H1 (cell line): ENCODE measurements at regions not wholly inside any gene's neighbourhood (a gene's known extent, or its start where the extent isn't known, plus 50 kb on each side); places are given as distances from the start of the nearest gene placed in this dataset.

Source experiments
- CTCF ChIA-PET: fragments of 300-600 bp; sonication (Branson Sonifier 250); formaldehyde crosslinking; loops from one replicate; lab custom pipeline; 2021; ENCODE audit not compliant: partially characterized antibody; lab: Charles Lee
- POLR2A ChIA-PET: fragments of 300-600 bp; sonication (Branson Sonifier 250); formaldehyde crosslinking; loops from one replicate; lab custom pipeline; 2021; ENCODE audit warnings: inconsistent platforms; ENCODE audit not compliant: partially characterized antibody; lab: Charles Lee
- DNase-seq, 2 experiments: peaks; one replicate each; pipeline versions ENCODE4 v3.0.0 to v3.0.0-alpha.2; 2010 to 2022; ENCODE audit warnings: low spot score in 2 of 2, low read depth in 1 of 2, mixed read lengths in 1 of 2
- FAIRE-seq: peaks from 2 replicates; lab custom pipeline; 2011; peaks lifted over from hg19 to GRCh38; lab: Jason Lieb, UNC
- H2AFZ ChIP-seq: 2 replicates; pipeline ENCODE4 v1.8.1; 2012; ENCODE audit warnings: low read length, inconsistent platforms
- H2AK5ac ChIP-seq: 2 replicates; pipeline ENCODE4 v1.6.1; 2013; ENCODE audit warnings: low read depth, low read length
- H2BK120ac ChIP-seq: replicated peaks from 2 replicates; pipeline ENCODE3; 2013; ENCODE audit warnings: low read depth, low read length, inconsistent platforms
- H2BK12ac ChIP-seq: 2 replicates; pipeline ENCODE4 v1.6.1; 2013; ENCODE audit warnings: low read depth, low read length
- H2BK15ac ChIP-seq: 2 replicates; pipeline ENCODE4 v1.6.1; 2013; ENCODE audit warnings: low read length
- H2BK20ac ChIP-seq: 2 replicates; pipeline ENCODE4 v1.6.1; 2013; ENCODE audit warnings: low read length
- H2BK5ac ChIP-seq: 2 replicates; pipeline ENCODE4 v1.6.1; 2013; ENCODE audit warnings: low read depth, low read length
- H3K14ac ChIP-seq: 2 replicates; pipeline ENCODE4 v1.6.1; 2013; ENCODE audit warnings: inconsistent platforms; ENCODE audit not compliant: insufficient read length
- H3K18ac ChIP-seq: 2 replicates; pipeline ENCODE4 v1.6.1; 2013; ENCODE audit warnings: low read length; ENCODE audit errors: extremely low read depth
- H3K23ac ChIP-seq: 2 replicates; pipeline ENCODE4 v1.6.1; 2013; ENCODE audit warnings: inconsistent platforms; ENCODE audit not compliant: insufficient read length
- H3K23me2 ChIP-seq: 2 replicates; pipeline ENCODE4 v1.6.1; 2013; ENCODE audit warnings: low read depth, low read length
- H3K27ac ChIP-seq: 2 replicates; pipeline ENCODE4 v1.6.1; 2011; ENCODE audit warnings: low read depth, low read length, inconsistent platforms
- H3K27me3 ChIP-seq, 4 experiments: replicated peaks in 1 of 4; 1 replicate in 1 of 4; 2 replicates in 3 of 4; pipeline versions ENCODE4 v1.6.1 to v1.8.1; 2011 to 2013; ENCODE audit warnings: low read length in 3 of 4, mild to moderate bottlenecking in 3 of 4, inconsistent platforms in 2 of 4, mixed read lengths in 2 of 4, moderate library complexity in 1 of 4; ENCODE audit not compliant: control insufficient read depth in 3 of 4, insufficient read depth in 3 of 4; ENCODE audit errors: extremely low read depth in 1 of 4
- H3K36me3 ChIP-seq, 4 experiments: 2 replicates each; pipeline versions ENCODE4 v1.6.1 to v1.8.1; 2011 to 2013; ENCODE audit warnings: mild to moderate bottlenecking in 4 of 4, low read length in 3 of 4, moderate library complexity in 2 of 4, control low read depth in 1 of 4, inconsistent platforms in 1 of 4; ENCODE audit not compliant: insufficient read depth in 4 of 4, control insufficient read depth in 2 of 4
- H3K4ac ChIP-seq: replicated peaks from 2 replicates; pipeline ENCODE3; 2013; ENCODE audit warnings: low read length, low read depth, mixed read lengths, inconsistent platforms; ENCODE audit not compliant: insufficient read length
- H3K4me1 ChIP-seq, 4 experiments: replicated peaks in 1 of 4; 1 replicate in 1 of 4; 2 replicates in 3 of 4; pipeline versions ENCODE4 v1.6.1 to v1.8.1; 2011 to 2013; ENCODE audit warnings: low read length in 3 of 4, inconsistent platforms in 2 of 4, mixed read lengths in 1 of 4; ENCODE audit not compliant: insufficient read depth in 4 of 4, control insufficient read depth in 3 of 4
- H3K4me2 ChIP-seq, 2 experiments: 2 replicates each; pipeline versions ENCODE4 v1.6.1 to v1.8.1; 2011 to 2013; ENCODE audit warnings: low read depth in 2 of 2, low read length in 2 of 2, control low read depth in 1 of 2, inconsistent platforms in 1 of 2, mild to moderate bottlenecking in 1 of 2; ENCODE audit not compliant: insufficient read depth in 1 of 2
- H3K4me3 ChIP-seq, 4 experiments: fragments of 200-600, 300-600 bp in 1 of 4; sonication (generic), shearing (Covaris generic), sonication (Bioruptor Twin) in 1 of 4; 2 replicates each; pipeline versions ENCODE4 v1.5.1 to v1.8.1; 2011 to 2016; ENCODE audit warnings: low read length in 4 of 4, low read depth in 3 of 4, control low read depth in 2 of 4, inconsistent platforms in 2 of 4, mild to moderate bottlenecking in 2 of 4, mixed read lengths in 1 of 4, moderate library complexity in 1 of 4; ENCODE audit not compliant: insufficient read depth in 2 of 4; ENCODE audit errors: extremely low read depth in 1 of 4
- H3K56ac ChIP-seq: replicated peaks from 2 replicates; pipeline ENCODE3; 2013; ENCODE audit warnings: low read depth, mild to moderate bottlenecking, mixed read lengths, low read length, inconsistent platforms; ENCODE audit not compliant: insufficient read length
- H3K79me1 ChIP-seq: 2 replicates; pipeline ENCODE4 v1.6.1; 2013; ENCODE audit warnings: low read depth, low read length, control low read depth
- H3K79me2 ChIP-seq, 2 experiments: 2 replicates each; pipeline versions ENCODE4 v1.6.1 to v1.8.1; 2012 to 2013; ENCODE audit warnings: low read length in 2 of 2, mild to moderate bottlenecking in 2 of 2, inconsistent platforms in 1 of 2; ENCODE audit not compliant: insufficient read depth in 2 of 2, control insufficient read depth in 1 of 2
- H3K9ac ChIP-seq, 4 experiments: replicated peaks in 1 of 4; 1 replicate in 1 of 4; 2 replicates in 3 of 4; pipeline versions ENCODE4 v1.6.1 to v1.8.1; 2011 to 2013; ENCODE audit warnings: low read depth in 3 of 4, low read length in 3 of 4, control low read depth in 2 of 4, mild to moderate bottlenecking in 2 of 4, moderate library complexity in 2 of 4, inconsistent platforms in 1 of 4; ENCODE audit errors: extremely low read depth in 1 of 4
- H3K9me3 ChIP-seq, 2 experiments: 2 replicates each; pipeline versions ENCODE4 v1.6.1 to v1.8.1; 2012 to 2013; ENCODE audit warnings: mild to moderate bottlenecking in 2 of 2, moderate library complexity in 2 of 2, control low read depth in 1 of 2, inconsistent platforms in 1 of 2, low read depth in 1 of 2, low read length in 1 of 2, mixed read lengths in 1 of 2; ENCODE audit not compliant: insufficient read depth in 2 of 2
- H4K20me1 ChIP-seq, 2 experiments: replicated peaks in 1 of 2; 2 replicates each; pipeline versions ENCODE3 to v1.8.1; 2011 to 2013; ENCODE audit warnings: inconsistent platforms in 2 of 2, low read length in 2 of 2, mild to moderate bottlenecking in 1 of 2; ENCODE audit not compliant: insufficient read depth in 2 of 2, control insufficient read depth in 1 of 2
- H4K5ac ChIP-seq: 2 replicates; pipeline ENCODE4 v1.6.1; 2013; ENCODE audit warnings: low read length, low read depth, mixed read lengths, inconsistent platforms; ENCODE audit not compliant: insufficient read length
- H4K8ac ChIP-seq: 2 replicates; pipeline ENCODE4 v1.8.0; 2013; ENCODE audit warnings: mild to moderate bottlenecking, moderate library complexity, low read length, inconsistent platforms; ENCODE audit not compliant: insufficient read depth; ENCODE audit errors: extremely low read depth
- H4K91ac ChIP-seq: replicated peaks from 2 replicates; pipeline ENCODE3; 2013; ENCODE audit warnings: low read length, mixed read lengths, inconsistent platforms; ENCODE audit not compliant: insufficient read length
- ZNF274 ChIP-seq: IDR thresholded peaks from 2 replicates; pipeline ENCODE4 v1.7.0; 2012; ENCODE audit warnings: low read length, borderline replicate concordance; ENCODE audit errors: extremely low read depth
- WGBS, 2 experiments: shearing (Covaris generic) in 1 of 2; methylation state at CpG; one replicate each; pipeline versions ENCODE4 v1.1.6 to v1.1.7; 2013 to 2015; ENCODE audit warnings: low lambda C conversion rate in 2 of 2, mixed read lengths in 2 of 2, inconsistent platforms in 1 of 2, low coverage in 1 of 2, missing lambda C conversion rate in 1 of 2; ENCODE audit not compliant: insufficient replicate concordance in 2 of 2, insufficient coverage in 1 of 2, insufficient read length in 1 of 2; ENCODE audit errors: extremely low coverage in 1 of 2, missing lambda C conversion rate in 1 of 2; 5-methylcytosine and 5-hydroxymethylcytosine counted together

DNA sequence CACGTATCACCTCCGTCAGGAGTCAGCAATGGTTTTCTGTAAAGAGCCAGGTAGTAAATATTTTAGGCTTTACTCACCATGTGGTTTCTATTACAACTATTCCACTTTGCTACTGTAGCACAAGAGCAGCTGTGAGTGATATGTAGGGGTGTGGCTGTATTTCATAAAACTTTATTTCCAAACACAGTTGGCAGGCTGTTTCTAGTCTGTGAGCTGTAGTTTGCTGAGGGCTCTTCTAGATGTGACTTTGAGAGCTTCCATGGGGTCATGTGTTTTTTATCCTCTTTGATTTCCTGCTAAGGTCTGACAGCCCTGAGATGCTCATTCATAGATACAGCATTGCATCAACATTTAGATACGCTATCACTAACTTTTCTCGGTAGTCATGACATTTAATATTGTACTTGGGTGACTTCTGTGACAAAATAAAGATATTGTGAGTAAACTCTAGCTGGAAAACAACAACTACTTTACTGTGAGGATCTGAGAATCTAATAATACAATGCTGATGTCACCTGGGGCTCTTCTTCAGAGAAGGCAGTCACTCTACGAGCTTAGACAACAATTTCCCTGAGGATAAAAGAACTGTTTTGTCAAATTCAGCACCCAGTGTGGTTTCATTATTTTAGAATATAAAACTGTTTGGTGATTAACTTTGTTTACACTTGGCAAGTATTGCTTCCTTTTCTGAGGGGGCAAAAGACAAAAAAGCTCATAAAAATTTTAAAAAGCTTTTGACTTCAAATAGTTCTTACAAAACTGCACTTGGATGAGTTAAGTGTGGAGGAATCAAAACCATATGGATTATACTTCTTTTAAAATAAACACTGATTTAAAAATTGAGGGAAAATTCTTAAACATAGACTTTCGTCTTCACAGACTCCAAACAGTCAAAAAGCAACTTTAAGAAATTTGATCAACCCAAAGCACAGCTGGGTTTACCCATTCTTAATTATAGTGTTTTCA lies 231.2 kb upstream of the DCN start:
- CTCF ChIA-PET, result interaction anchor here (0.5 kb wide), 1 partner anchor 455 kb away, joined by 3 read pairs; no protein-coding TSS in a partner anchor
- H2BK5ac ChIP-seq, result no peak overlapping the region
- H3K4ac ChIP-seq, result no peak overlapping the region
- no peak overlapping the region for H4K8ac ChIP-seq
- no peaks in the 10 kb centered on the region for H3K9me3 ChIP-seq
- H4K91ac ChIP-seq, result no peak overlapping the region
- H2AFZ ChIP-seq, result no peak overlapping the region
- H2BK12ac ChIP-seq, result no peak overlapping the region
- no peaks in the 10 kb centered on the region for H4K20me1 ChIP-seq
- H3K14ac ChIP-seq, result no peak overlapping the region
- no peak overlapping the region for H4K5ac ChIP-seq
- 92% methylated on average over 6 of the region's 6 CpGs; no CpG with 5 or more reads in 1 of the 2 experiments for WGBS, 2 experiments
- H3K4me3 ChIP-seq, result no peak overlapping the region
- H2BK15ac ChIP-seq, result no peak overlapping the region
- H3K79me1 ChIP-seq, result no peaks in the 10 kb centered on the region
- no peaks in the 10 kb centered on the region for H3K27me3 ChIP-seq
- DNase-seq (no peak), FAIRE-seq (no peak)
- H3K4me1 ChIP-seq, result peaks cover 0 to 2% (median 0%) of the 10 kb centered on the region in 4 experiments; a peak in 1 of 7 replicates
- H3K23ac ChIP-seq, result no peak overlapping the region
- H2AK5ac ChIP-seq, result no peak overlapping the region
- no peaks in the 10 kb centered on the region for H3K79me2 ChIP-seq
- H3K23me2 ChIP-seq, result no peaks in the 10 kb centered on the region
- H3K56ac ChIP-seq, result no peak overlapping the region
- H3K27ac ChIP-seq, result no peak overlapping the region
- H3K9ac ChIP-seq, result no peak overlapping the region
- no peak overlapping the region for H2BK120ac ChIP-seq
- H3K18ac ChIP-seq, result no peak overlapping the region
- no peaks in the 10 kb centered on the region for H3K36me3 ChIP-seq
- POLR2A ChIA-PET, result no interaction called here
- H3K4me2 ChIP-seq, result no peak overlapping the region
- H2BK20ac ChIP-seq, result no peak overlapping the region
- no peak for TF ChIP-seq ZNF274
